Large intestine (tissue), 3 donors: ENCODE measurements at regions not wholly inside any gene's neighbourhood (a gene's known extent, or its start where the extent isn't known, plus 50 kb on each side); places are given as distances from the start of the nearest gene placed in this dataset.

Experiments used
- DNase-seq, 2 donors: peaks; one replicate each; pipeline versions ENCODE4 v3.0.0 to v3.0.0-alpha.2; 2013
- H3K27ac ChIP-seq: one replicate; pipeline ENCODE4 v1.5.1; 2013; ENCODE audit warnings: low read length
- H3K27me3 ChIP-seq: 2 replicates; pipeline ENCODE4 v1.6.1; 2013; ENCODE audit warnings: low read length; ENCODE audit not compliant: control insufficient read depth, insufficient read depth
- H3K36me3 ChIP-seq: 2 replicates; pipeline ENCODE4 v1.6.1; 2013; ENCODE audit warnings: low read length; ENCODE audit not compliant: control insufficient read depth, insufficient read depth
- H3K4me1 ChIP-seq: one replicate; pipeline ENCODE4 v1.6.1; 2013; ENCODE audit warnings: low read length; ENCODE audit not compliant: control insufficient read depth, insufficient read depth
- H3K4me3 ChIP-seq: one replicate; pipeline ENCODE4 v1.5.1; 2013; ENCODE audit warnings: low read length
- H3K9me3 ChIP-seq: one replicate; pipeline ENCODE4 v1.6.1; 2013; ENCODE audit warnings: mild to moderate bottlenecking, low read depth, low read length, moderate library complexity; ENCODE audit not compliant: control insufficient read depth
- WGBS: methylation state at CpG from one replicate; pipeline ENCODE4 v1.1.5; 2013; ENCODE audit warnings: low lambda C conversion rate; ENCODE audit not compliant: insufficient coverage; 5-methylcytosine and 5-hydroxymethylcytosine counted together

DNA sequence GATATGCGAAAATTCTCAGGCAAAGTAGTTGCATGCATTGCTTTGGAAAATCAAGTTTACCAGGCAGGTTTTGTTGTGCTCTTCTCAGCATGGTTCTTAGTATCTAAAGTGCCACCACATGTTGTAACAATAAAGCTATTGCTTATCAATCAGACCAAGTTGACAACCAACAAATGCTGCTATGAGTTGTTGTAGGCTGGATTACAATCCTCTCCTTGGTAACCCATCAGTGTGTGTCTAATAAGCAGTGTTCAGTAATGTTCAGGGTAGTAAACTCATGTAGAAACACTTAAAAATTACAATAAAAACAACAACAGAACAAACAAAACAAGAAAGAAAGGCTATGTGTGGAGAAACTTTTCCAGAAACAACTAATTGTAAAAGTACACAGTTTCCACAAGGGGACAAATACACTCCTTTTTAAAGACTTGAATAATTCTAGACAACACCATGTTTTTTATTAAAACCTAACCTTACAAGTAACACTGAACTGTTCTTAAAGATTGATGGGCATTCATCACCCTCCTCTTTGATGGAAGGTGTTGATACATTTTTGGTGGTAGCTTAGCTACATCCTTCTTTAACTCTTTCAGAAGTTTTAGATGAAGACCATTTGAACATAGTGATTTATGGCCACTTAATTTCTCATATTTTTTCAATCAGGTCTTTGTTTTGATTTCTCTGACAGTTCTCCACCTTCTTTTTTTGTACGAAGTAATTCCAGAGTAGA, 370.9 kb upstream of the SEMA3A start:
- H3K4me3 ChIP-seq: no peak overlapping the region
- no peaks in the 10 kb centered on the region for H3K9me3 ChIP-seq
- H3K4me1 ChIP-seq: no peaks in the 10 kb centered on the region
- H3K36me3 ChIP-seq: no peaks in the 10 kb centered on the region
- H3K27ac ChIP-seq: no peak overlapping the region
- no peak for DNase-seq
- no peaks in the 10 kb centered on the region for H3K27me3 ChIP-seq
- 100% methylated on average over 1 of the region's 2 CpGs for WGBS

- H3K9me3 ChIP-seq: peaks cover 7% of the 10 kb centered on the region
These were observed 359.1 kb upstream of the SEMA3A start for GRCh38 chr7:84553711-84554110.

DNA sequence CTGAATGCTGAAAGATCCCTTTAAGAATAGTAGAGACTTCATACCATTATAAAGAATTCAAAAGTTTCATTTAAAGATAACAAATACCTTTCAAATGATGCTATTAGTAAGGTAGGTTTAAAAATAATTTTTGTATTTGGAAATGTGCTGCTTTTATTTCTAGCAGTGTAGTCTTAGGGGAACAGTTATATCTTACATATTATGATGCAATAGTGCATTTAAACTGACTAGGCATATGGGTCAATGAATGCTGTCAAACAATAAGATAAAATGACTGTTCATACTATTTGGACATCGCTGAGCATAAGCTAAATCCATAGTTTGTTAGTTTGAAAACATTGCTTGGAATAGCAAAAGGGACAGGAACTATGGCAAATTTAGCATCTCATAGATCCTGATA, 354.8 kb upstream of the SEMA3A start:
- no peaks in the 10 kb centered on the region for H3K27me3 ChIP-seq
- no peaks in the 10 kb centered on the region for H3K9me3 ChIP-seq
- no peaks in the 10 kb centered on the region for H3K36me3 ChIP-seq
- no peaks in the 10 kb centered on the region for H3K4me1 ChIP-seq
- DNase-seq: no peak
- H3K4me3 ChIP-seq: no peak overlapping the region
- no peak overlapping the region for H3K27ac ChIP-seq
- no CpG with 5 or more reads among the region's 1 CpG for WGBS

More at GRCh38 chr7:84553711-84554110, 359.1 kb upstream of the SEMA3A start:
- H3K27ac ChIP-seq: no peak overlapping the region
- no peak overlapping the region for H3K4me3 ChIP-seq
- DNase-seq: no peak
- no peaks in the 10 kb centered on the region for H3K36me3 ChIP-seq
- no peaks in the 10 kb centered on the region for H3K4me1 ChIP-seq
- no peaks in the 10 kb centered on the region for H3K27me3 ChIP-seq

DNA sequence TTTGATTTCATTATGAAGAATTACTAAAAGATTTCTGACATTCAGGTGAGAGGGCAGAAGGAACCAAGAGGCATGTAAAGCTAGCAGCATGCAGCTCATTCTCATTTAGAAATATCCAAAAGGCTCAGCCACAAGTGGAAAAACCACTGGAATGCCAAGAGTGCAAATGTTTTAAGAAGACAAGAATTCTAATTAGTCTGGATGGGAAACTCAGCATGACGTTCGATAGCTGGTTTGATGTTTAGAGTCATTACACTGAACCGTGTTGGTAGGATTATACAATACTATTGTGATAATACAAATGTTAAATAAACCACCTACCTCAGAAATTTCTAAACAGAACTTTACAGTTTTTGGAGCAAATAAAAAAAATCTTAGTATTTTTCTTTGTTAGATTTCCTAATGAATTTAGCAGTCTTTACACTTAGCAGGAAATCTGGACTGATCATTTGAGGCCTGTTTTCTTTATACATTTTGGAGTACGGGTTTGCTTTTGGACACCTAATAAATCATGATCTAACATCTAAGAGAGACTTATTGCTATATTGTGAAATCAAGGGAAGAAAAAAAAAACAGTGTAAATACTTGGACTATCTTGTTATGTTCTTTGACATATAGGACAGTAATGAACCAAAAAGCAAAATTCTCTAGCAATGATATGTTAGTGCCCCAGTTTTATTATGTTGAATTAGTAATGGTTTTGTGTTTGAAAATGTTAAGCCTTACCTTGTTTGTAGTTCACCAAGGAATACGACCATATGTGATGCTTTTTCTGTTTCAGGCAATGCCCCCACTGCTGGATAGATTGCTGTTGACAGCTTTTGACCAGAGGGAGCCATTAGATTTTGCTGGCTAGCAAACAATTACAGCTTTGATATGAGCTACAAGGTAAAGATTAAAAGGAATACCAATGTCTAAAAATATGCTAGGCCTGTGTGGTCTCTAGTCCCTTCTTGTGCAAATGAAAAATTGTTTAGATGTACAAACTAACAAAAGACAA, 354.1 kb upstream of the SEMA3A start:
- DNase-seq: no peak
- no peaks in the 10 kb centered on the region for H3K36me3 ChIP-seq
- no peaks in the 10 kb centered on the region for H3K9me3 ChIP-seq
- H3K4me1 ChIP-seq: no peaks in the 10 kb centered on the region
- no peaks in the 10 kb centered on the region for H3K27me3 ChIP-seq
- 51% methylated on average over 3 of the region's 5 CpGs for WGBS
- H3K4me3 ChIP-seq: no peak overlapping the region
- H3K27ac ChIP-seq: no peak overlapping the region

DNA sequence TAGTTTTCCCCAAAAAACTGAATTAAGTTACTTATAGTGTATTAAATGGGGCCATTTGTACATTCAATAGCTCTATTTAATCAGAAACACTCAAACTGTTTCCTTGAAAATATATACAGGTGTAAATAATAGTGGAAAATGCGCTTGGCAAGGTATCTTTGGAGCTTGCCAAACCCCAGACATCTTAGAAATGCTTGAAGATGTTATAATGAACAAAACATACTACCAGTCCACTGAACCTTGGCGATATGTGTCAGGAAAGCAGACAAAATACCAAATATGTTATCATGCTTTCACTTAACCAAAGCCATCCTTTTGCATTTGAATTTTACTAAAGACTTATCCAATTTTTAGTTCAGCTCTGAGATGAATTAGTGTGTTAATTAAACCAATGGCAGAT, 352.7 kb upstream of the SEMA3A start:
- Histone ChIP-seq H3K36me3 (no peaks in the 10 kb centered on the region), H3K4me1 (no peaks in the 10 kb centered on the region), H3K4me3 (no peak overlapping the region), H3K27ac (no peak overlapping the region), H3K9me3 (no peaks in the 10 kb centered on the region), H3K27me3 (no peaks in the 10 kb centered on the region)
- no peak for DNase-seq
- 100% methylated on average over 1 of the region's 2 CpGs for WGBS

DNA sequence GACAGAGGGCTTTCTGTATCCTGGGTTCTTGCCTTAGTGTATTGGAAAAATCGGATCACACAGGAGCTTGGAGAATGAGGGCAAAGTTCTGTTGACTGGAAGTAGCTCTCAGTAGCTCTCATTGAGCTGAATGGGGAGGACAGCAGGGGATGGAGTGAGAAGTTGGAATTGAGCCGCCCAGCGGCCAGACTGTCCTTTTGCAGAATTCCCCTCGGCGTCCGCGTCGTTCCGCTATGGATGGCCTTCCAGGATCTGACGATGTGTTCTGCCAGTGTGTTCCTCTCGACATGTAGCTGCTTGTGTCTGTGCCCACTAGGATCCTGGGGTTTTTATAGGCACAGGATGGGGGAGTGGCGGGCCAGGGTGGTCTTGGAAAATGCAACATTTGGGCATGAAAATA, 351.8 kb upstream of the SEMA3A start:
- H3K27me3 ChIP-seq: no peaks in the 10 kb centered on the region
- DNase-seq: no peak
- H3K4me1 ChIP-seq: no peaks in the 10 kb centered on the region
- H3K9me3 ChIP-seq: no peaks in the 10 kb centered on the region
- WGBS: no CpG with 5 or more reads among the region's 12 CpGs
- no peak overlapping the region for H3K27ac ChIP-seq
- no peak overlapping the region for H3K4me3 ChIP-seq
- no peaks in the 10 kb centered on the region for H3K36me3 ChIP-seq

DNA sequence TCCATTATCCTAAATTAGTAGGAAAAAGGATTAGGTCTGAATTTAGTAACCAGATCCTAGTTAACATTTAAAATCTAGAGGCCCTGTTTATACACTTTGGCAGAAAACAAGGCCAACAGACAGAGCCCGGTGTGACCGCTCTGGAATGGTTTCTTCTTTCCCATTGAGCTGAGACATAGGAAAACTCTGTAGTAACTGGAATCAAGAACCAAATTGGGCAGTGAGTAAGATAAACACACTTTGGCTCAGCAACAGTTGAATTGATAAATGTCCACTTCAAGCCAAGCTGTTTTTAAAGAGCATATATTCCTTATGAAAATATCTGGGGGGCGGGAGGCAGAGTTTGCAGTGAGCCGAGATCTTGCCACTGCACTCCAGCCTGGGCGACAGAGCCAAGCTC, 343.7 kb upstream of the SEMA3A start:
- DNase-seq: no peak
- H3K9me3 ChIP-seq: no peaks in the 10 kb centered on the region
- no peak overlapping the region for H3K4me3 ChIP-seq
- H3K4me1 ChIP-seq: peaks cover 15% of the 10 kb centered on the region
- no peak overlapping the region for H3K27ac ChIP-seq
- H3K27me3 ChIP-seq: no peaks in the 10 kb centered on the region
- WGBS: no CpG with 5 or more reads among the region's 5 CpGs
- no peaks in the 10 kb centered on the region for H3K36me3 ChIP-seq

DNA sequence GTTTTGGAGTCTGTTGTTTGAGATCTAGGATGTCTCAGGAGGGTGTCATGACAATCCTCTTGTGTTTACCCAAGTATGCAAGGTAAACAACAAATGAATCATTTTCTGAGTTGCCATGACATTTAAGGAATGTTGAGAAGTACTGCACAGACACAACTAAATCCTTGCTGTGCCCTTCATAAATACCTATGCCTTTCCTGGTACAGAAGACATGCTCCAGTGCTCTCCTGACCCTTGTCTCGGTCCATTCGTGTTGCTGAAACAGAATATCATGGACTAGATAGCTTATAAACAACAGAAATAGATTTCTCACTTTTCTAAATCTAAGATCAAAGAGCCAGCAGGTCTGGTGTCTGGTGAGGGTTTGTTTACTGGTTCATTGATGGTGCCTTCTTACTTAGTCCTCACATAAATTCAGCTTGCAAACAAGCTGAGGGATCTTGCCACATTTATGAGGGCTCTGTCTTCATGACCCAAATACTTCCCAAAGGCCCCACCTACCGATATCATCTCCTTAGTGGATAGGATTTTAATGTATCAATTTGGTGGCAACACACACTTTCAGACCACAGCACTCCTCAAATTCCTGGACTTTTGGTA, 341.8 kb upstream of the SEMA3A start:
- H3K36me3 ChIP-seq: no peaks in the 10 kb centered on the region
- peaks cover 20% of the 10 kb centered on the region for H3K4me1 ChIP-seq
- peak overlapping the region; percentile 73 for H3K27ac ChIP-seq
- H3K4me3 ChIP-seq: no peak overlapping the region
- no CpG with 5 or more reads among the region's 3 CpGs for WGBS
- no peaks in the 10 kb centered on the region for H3K27me3 ChIP-seq
- H3K9me3 ChIP-seq: no peaks in the 10 kb centered on the region
- DNase-seq: peak in 1 of 2 donors; percentile 17

DNA sequence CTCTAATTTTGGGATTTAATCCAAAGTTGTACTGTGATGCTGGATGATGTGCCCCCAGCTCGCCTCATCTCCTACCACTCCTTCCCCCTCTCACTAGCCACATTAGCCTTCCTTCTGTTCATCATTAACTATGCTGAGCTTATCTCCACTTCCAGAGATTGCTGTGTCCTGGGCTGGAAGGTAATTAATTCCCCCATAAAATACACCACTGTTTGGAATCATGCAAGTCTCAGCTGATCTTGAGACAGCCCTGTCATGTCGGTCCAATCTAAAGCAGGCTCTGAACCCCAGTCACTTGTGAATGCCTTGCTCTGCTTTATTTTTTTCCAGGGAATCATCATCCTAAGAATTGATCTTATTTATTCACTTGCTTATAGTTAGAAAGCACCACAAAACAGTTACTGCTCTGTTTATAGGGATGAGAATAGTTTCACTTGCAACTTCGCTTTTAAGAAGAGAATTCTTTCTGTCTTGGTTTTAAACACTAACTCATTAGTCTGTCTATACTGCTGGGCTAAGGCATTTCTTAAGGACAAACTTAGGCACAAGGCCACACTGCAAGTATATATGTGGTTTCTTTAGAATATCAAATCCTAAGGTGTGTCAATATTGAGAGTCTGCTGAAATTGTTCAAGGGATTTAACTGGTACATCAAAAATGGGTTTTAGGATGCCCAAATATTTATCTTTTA, 341.1 kb upstream of the SEMA3A start:
- Histone ChIP-seq H3K27me3 (no peaks in the 10 kb centered on the region), H3K27ac (peak overlapping the region; percentile 73), H3K4me3 (no peak overlapping the region), H3K4me1 (peaks cover 20% of the 10 kb centered on the region), H3K9me3 (no peaks in the 10 kb centered on the region), H3K36me3 (no peaks in the 10 kb centered on the region)
- WGBS: no CpG with 5 or more reads among the region's 3 CpGs
- peak; percentile 38 to 74 for DNase-seq

- Histone ChIP-seq H3K4me1 (peaks cover 31% of the 10 kb centered on the region), H3K9me3 (no peaks in the 10 kb centered on the region), H3K27me3 (no peaks in the 10 kb centered on the region), H3K4me3 (no peak overlapping the region), H3K36me3 (no peaks in the 10 kb centered on the region), H3K27ac (no peak overlapping the region)
- no peak for DNase-seq
These were observed 338.6 kb upstream of the SEMA3A start for GRCh38 chr7:84533182-84533581.
